Stimulated activated CD8-positive, alpha-beta memory T cell treated with anti-CD3 and anti-CD28 coated beads, Interleukin-7, amount 100 ng/mL, for 24 hours (primary cell): ENCODE measurements at regions not wholly inside any gene's neighbourhood (a gene's known extent, or its start where the extent isn't known, plus 50 kb on each side); places are given as distances from the start of the nearest gene placed in this dataset.
"Not testable (repeated sequence)": the region's sequence is repeated elsewhere in the genome, so short reads cannot be mapped to it uniquely, and the experiment has no call there.

ENCODE experiments used
- DNase-seq: peaks from one replicate; pipeline ENCODE4 v3.0.0-alpha.2; 2020; ENCODE audit warnings: low read depth

- no peak for DNase-seq
These were observed 393.1 kb upstream of the ATP11B start for GRCh38 chr3:182399978-182400737.

GRCh38 chr3:182400838-182401237, 392.5 kb upstream of the ATP11B start:
- DNase-seq = no peak

- no peak for DNase-seq
These were observed 389.3 kb upstream of the ATP11B start for GRCh38 chr3:182404031-182404430.

- DNase-seq = no peak
These were observed 387.5 kb upstream of the ATP11B start for GRCh38 chr3:182405759-182406158.

DNA sequence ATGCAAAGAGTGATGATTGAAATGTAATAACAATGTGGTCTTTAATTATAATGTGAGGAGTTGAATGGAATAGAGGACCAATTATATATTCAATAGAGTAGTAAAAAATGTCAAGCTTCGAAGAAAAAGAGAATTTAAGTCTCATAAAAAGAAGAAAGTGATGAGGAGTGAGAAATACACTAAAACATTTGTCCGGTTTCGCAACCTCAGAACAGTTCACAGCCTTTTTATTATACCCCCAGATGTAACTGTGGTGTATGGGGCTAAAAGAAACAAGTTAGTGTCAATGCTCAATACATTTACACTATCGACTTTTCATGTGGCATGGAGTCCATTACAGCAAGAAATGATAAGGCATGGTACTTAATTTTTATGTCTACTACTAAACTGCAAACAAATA, 386.5 kb upstream of the ATP11B start:
- no peak for DNase-seq

GRCh38 chr3:182410051-182410450, 383.3 kb upstream of the ATP11B start:
- DNase-seq = no peak

DNA sequence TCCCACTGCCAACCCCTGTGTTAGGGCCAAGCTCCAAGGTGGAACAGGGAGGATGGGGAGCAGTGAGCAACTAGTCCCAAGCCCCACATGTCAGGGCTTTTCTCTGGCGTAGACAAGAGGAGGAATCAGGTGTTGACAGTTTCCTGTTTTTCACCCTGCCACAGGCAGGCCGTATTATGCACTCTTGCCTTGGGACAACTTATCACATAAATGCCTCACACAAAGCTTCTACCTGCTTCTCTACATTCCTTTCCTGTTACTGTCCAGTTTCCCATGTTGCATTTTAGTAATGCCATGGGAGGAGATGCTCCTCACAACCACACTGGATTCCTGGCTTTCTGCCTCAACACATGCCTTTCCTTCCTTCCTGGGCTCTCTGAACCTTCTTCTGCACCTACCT, 381.2 kb upstream of the ATP11B start:
- no peak for DNase-seq

DNA sequence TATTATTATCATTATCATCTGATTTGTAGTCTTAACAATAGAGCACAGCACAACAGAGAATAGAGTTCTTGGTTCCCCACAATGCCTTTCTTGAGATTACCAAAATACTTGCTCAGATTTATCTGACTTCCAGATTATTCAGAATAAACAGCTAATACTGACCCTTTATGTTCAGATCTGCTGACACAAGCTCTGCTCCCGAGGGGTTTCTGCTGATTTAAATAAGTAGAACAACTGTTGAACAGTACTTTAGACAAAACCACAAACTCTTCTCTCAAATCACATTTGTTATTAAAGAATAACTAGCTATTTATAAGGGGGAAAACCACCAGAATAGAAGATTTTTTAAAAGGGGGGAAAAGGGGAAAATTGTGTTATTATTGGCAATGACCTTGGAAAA, 380.2 kb upstream of the ATP11B start:
- DNase-seq = no peak

- no peak for DNase-seq
These were observed 379.6 kb upstream of the ATP11B start for GRCh38 chr3:182413682-182414081.

DNA sequence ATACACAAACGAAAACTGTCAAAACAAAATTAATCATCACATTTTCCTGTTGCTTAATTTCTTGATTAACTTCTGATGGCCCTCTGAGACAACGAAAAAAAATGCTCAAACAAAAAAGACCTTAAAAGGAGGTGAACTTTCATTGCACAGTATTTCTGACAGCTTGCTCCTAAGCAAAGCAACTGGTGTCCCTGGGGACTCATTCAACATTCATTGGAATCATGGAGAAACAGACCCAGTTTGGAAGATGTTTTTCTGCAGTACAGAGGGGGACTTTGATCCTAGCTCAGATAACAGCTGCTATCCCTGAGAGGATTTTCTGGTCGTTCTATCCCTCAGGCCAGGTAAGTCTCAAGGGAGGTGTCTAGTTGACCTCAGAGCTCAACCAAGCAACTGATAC, 378.7 kb upstream of the ATP11B start:
- no peak for DNase-seq

DNA sequence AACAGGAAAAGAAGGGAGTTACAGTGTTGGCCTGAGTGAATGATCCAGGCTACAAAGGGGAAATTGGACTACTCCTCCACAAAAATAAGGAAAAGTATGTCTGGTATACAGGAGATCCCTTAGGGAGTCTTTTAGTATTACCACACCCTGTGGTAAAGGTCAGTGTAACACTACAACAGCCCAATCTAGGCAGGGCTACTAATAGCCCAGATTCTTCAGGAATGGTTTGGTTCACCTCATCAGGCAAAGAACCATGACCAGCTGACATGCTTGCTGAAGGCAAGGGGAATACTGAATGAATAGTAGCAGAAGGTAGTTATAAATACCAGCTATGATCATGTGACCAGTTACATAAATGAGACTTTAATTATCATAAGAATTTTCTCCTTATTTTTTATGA, 372.6 kb upstream of the ATP11B start:
- no peak for DNase-seq

GRCh38 chr3:182424006-182424405, 369.3 kb upstream of the ATP11B start:
- DNase-seq = no peak

- DNase-seq = not testable (repeated sequence)
These were observed 367.2 kb upstream of the ATP11B start for GRCh38 chr3:182425926-182426718.

- DNase-seq = not testable (repeated sequence)
These were observed 361.3 kb upstream of the ATP11B start for GRCh38 chr3:182431972-182432371.

GRCh38 chr3:182435860-182436259, 357.4 kb upstream of the ATP11B start:
- no peak for DNase-seq

DNA sequence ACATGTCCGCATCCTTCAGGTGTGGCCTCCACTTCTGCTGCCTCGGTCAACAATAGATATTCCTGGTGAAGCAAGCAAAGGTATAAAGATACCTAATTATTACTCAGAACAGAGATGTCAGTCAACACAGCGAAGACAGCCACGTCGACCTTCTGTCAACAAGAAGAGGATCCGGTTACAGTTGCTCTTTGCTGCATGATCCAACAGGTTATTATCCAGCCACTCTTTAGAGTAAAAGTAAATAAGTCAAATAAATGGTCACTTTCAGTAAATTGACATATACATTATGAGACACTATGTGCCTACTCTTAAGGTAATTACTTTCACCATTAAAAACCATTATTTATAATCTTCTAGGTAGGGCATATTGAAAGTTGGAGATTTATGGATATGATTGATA, 356.8 kb upstream of the ATP11B start:
- no peak for DNase-seq

GRCh38 chr3:182438398-182438797, 354.9 kb upstream of the ATP11B start:
- DNase-seq = no peak

DNA sequence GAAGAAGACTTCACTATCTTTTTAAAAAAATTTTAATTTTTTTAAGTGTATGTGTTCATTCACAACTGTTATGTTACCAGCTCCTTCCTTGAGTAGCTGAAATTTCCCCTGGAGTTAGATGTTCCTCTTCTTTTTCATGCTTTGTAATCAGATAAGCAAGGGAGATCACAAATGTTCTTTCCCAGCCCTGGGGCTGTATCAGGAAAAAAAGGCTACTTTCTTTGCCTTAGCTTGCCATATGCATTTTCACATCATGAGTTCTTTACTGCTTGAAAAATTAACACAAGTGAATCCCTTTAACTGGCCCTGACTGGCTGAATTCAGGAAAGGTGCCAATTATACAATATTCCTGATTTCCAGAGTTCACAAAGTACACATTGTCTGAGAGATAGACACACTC, 353.2 kb upstream of the ATP11B start:
- DNase-seq = no peak

- no peak for DNase-seq
These were observed 347.7 kb upstream of the ATP11B start for GRCh38 chr3:182445576-182445975.

- DNase-seq = no peak
These were observed 342.1 kb upstream of the ATP11B start for GRCh38 chr3:182450942-182451787.

DNA sequence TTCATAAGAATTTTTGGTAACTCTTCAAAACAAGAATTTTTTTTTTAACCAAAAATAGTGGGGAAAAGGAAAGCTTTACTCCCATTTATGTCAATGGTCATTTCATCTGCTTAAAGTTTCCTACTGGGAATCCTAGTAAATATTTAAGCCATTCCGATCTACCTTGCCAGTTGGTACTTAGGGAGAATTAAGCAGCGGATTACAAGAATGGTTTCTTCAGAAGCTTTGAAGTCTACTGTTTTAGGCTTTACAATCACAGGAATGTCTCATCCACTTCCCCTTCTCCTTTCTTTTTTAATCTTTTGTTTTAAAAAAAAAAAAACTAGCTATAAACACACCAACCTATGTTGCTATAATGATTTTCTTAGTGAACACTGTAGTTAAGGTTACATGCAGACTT, 341.4 kb upstream of the ATP11B start:
- DNase-seq = no peak

- no peak for DNase-seq
These were observed 338.3 kb upstream of the ATP11B start for GRCh38 chr3:182455011-182455410.

DNA sequence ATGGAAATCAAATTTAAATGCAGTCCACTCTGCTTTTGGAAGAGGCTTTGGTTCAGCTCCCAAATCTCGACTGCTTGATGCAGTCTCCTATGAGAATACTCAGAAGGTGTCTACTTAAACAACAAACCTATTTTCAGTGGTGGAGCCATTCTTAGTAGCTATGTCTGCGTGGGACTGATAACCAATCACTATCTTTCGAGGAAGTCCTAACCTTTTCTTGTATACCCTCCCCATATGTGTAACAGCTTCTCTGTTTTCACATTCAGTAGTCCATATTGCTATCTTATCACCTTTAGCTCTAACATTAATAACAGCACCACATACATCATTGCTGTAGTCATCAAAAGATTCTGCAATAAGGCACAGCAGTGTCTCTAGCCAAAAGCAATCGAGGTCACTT, 333.0 kb upstream of the ATP11B start:
- DNase-seq = no peak
